Spleen (tissue), 11 donors: ENCODE measurements at regions not wholly inside any gene's neighbourhood (a gene's known extent, or its start where the extent isn't known, plus 50 kb on each side); places are given as distances from the start of the nearest gene placed in this dataset.

Experiments used
- DNase-seq: peaks from one replicate; pipeline ENCODE4 v3.0.0-alpha.2; 2020
- H3K27ac ChIP-seq, 8 donors: fragments of 200-600 bp; sonication (generic) in 7 of 8; 1 replicate in 4 of 8; 2 replicates in 4 of 8; pipeline versions ENCODE4 v1.5.0 to v1.8.0; 2016 to 2021; ENCODE audit warnings: inconsistent platforms in 4 of 8, mild to moderate bottlenecking in 4 of 8, moderate library complexity in 1 of 8
- H3K27me3 ChIP-seq, 7 donors: fragments of 200-600 bp; sonication (generic) in 6 of 7; replicated peaks in 1 of 7; 1 replicate in 4 of 7; 2 replicates in 3 of 7; pipeline versions ENCODE4 v1.5.0 to v1.8.0; 2016 to 2021; ENCODE audit warnings: inconsistent platforms in 3 of 7, mild to moderate bottlenecking in 1 of 7
- H3K36me3 ChIP-seq, 6 donors: fragments of 200-600 bp; sonication (generic) in 5 of 6; 1 replicate in 4 of 6; 2 replicates in 2 of 6; pipeline versions ENCODE4 v1.5.0 to v1.8.0; 2016 to 2021; ENCODE audit warnings: inconsistent platforms in 2 of 6
- H3K4me1 ChIP-seq, 6 donors: fragments of 200-600 bp; sonication (generic) in 5 of 6; 1 replicate in 3 of 6; 2 replicates in 3 of 6; pipeline versions ENCODE4 v1.5.0 to v1.8.0; 2016 to 2021; ENCODE audit warnings: inconsistent platforms in 3 of 6
- H3K4me3 ChIP-seq, 8 donors: fragments of 200-600 bp; sonication (generic) in 7 of 8; 1 replicate in 4 of 8; 2 replicates in 4 of 8; pipeline versions ENCODE4 v1.5.0 to v1.8.0; 2016 to 2021; ENCODE audit warnings: inconsistent platforms in 4 of 8, mild to moderate bottlenecking in 4 of 8, moderate library complexity in 2 of 8
- H3K9me3 ChIP-seq, 8 donors: fragments of 200-600 bp; sonication (generic) in 7 of 8; 1 replicate in 4 of 8; 2 replicates in 4 of 8; pipeline versions ENCODE4 v1.5.0 to v1.8.0; 2016 to 2021; ENCODE audit warnings: inconsistent platforms in 4 of 8
- CTCF ChIP-seq, 11 experiments: fragments of 200-600 bp in 7 of 11; fragments of 450-650 bp in 4 of 11; sonication (generic) in 4 of 11; IDR thresholded peaks in 8 of 11; conservative IDR thresholded peaks in 3 of 11; 1 replicate in 7 of 11; 2 replicates in 4 of 11; pipeline versions ENCODE4 v1.4.0 to v1.8.0; 2016 to 2021; ENCODE audit warnings: antibody characterized with exemption in 11 of 11, inconsistent platforms in 4 of 11, mild to moderate bottlenecking in 1 of 11
- POLR2A ChIP-seq, 3 donors: fragments of 450-650 bp; IDR thresholded peaks; one replicate each; pipeline ENCODE4 v1.5.1; 2017; ENCODE audit warnings: antibody characterized with exemption in 3 of 3, mild to moderate bottlenecking in 1 of 3
- POLR2AphosphoS5 ChIP-seq, 3 donors: sonication (generic); formaldehyde crosslinking; IDR thresholded peaks; one replicate each; pipeline ENCODE4 v1.5.1; 2017; ENCODE audit warnings: antibody characterized with exemption in 3 of 3
- WGBS, 5 donors: extraction: QIAGEN DNeasy Blood & Tissue Kit in 3 of 5; methylation state at CpG; one replicate each; pipeline versions ENCODE4 v1.1.5 to v1.1.7; 2013 to 2018; 5-methylcytosine and 5-hydroxymethylcytosine counted together
- intact Hi-C: fragments of 100-400 bp; cut with DNase I; formaldehyde crosslinking; loops from one replicate; pipeline ENCODE4 v1.15.0; 2023; ENCODE audit warnings: low total_unique reads
- donor health status: healthy with polysubstance abuse.
- donor health status: DM: no; HTN: no; CAD: no; lungs with moderate emphysema.
- donor health status: DM: no; HTN: no; CAD: no.
- donor health status: Bipolar disorder and iron deficiency.
- donor health status: healthy.
- donor health status: DM: no; HTN: no; CAD: no.
- donor health status: DM: yes; HTN: yes; CAD: no.

GRCh38 chr2:65668744-65669143, 236.3 kb upstream of the SPRED2 start:
- no peak for TF ChIP-seq POLR2A (IDR thresholded peaks at IDR 0.05)
- no peak for TF ChIP-seq CTCF (IDR thresholded peaks at IDR 0.05 in 8 of 11, conservative IDR thresholded peaks at IDR 0.05 in 3 of 11)
- TF ChIP-seq POLR2AphosphoS5 (IDR thresholded peaks at IDR 0.05): no peak
- DNase-seq: no peak
- Histone ChIP-seq H3K9me3 (peaks cover 0 to 28% (median 19%) of the 10 kb centered on the region in 8 donors), H3K4me3 (no peak overlapping the region), H3K27me3 (no peaks in the 10 kb centered on the region), H3K4me1 (no peaks in the 10 kb centered on the region), H3K27ac (no peak overlapping the region), H3K36me3 (no peaks in the 10 kb centered on the region)
- intact Hi-C loops: no loop called here

GRCh38 chr2:65666156-65666725, 233.8 kb upstream of the SPRED2 start:
- intact Hi-C loops: no loop called here
- Histone ChIP-seq H3K27me3 (no peaks in the 10 kb centered on the region), H3K4me3 (no peak overlapping the region), H3K36me3 (no peaks in the 10 kb centered on the region), H3K27ac (no peak overlapping the region), H3K9me3 (peaks cover 0 to 28% (median 19%) of the 10 kb centered on the region in 8 donors), H3K4me1 (no peaks in the 10 kb centered on the region)
- WGBS, 5 donors: 73 to 88% (median 77%) methylated on average over 6 of the region's 6 CpGs
- DNase-seq: no peak
- TF ChIP-seq POLR2A (IDR thresholded peaks at IDR 0.05): no peak
- no peak for TF ChIP-seq POLR2AphosphoS5 (IDR thresholded peaks at IDR 0.05)
- TF ChIP-seq CTCF (IDR thresholded peaks at IDR 0.05 in 8 of 11, conservative IDR thresholded peaks at IDR 0.05 in 3 of 11): no peak

- intact Hi-C loops: no loop called here
- 86 to 99% (median 96%) methylated on average over 2 of the region's 2 CpGs for WGBS, 5 donors
- no peak for DNase-seq
- H3K9me3 ChIP-seq: peaks cover 0 to 28% (median 19%) of the 10 kb centered on the region in 8 donors
- TF ChIP-seq POLR2A (IDR thresholded peaks at IDR 0.05): no peak
- no peak overlapping the region for H3K27ac ChIP-seq
- no peaks in the 10 kb centered on the region for H3K27me3 ChIP-seq
- H3K36me3 ChIP-seq: no peaks in the 10 kb centered on the region
- H3K4me1 ChIP-seq: no peaks in the 10 kb centered on the region
- no peak overlapping the region for H3K4me3 ChIP-seq
Observed at GRCh38 chr2:65664931-65665330, 232.5 kb upstream of the SPRED2 start.

GRCh38 chr2:65663831-65664407, 231.5 kb upstream of the SPRED2 start:
- Histone ChIP-seq H3K36me3 (no peaks in the 10 kb centered on the region), H3K4me1 (no peaks in the 10 kb centered on the region), H3K9me3 (peaks cover 0 to 18% (median 10%) of the 10 kb centered on the region in 8 donors), H3K27me3 (no peaks in the 10 kb centered on the region), H3K27ac (no peak overlapping the region), H3K4me3 (no peak overlapping the region)
- TF ChIP-seq POLR2A (IDR thresholded peaks at IDR 0.05): no peak
- no peak for TF ChIP-seq POLR2AphosphoS5 (IDR thresholded peaks at IDR 0.05)
- TF ChIP-seq CTCF (IDR thresholded peaks at IDR 0.05 in 8 of 11, conservative IDR thresholded peaks at IDR 0.05 in 3 of 11): no peak
- intact Hi-C loops: no loop called here
- no peak for DNase-seq
- WGBS, 5 donors: 48 to 68% (median 64%) methylated on average over 6 of the region's 6 CpGs
